ENCODE measurements at regions not wholly inside any gene's neighbourhood (a gene's known extent, or its start where the extent isn't known, plus 50 kb on each side); places are given as distances from the start of the nearest gene placed in this dataset.

DNA sequence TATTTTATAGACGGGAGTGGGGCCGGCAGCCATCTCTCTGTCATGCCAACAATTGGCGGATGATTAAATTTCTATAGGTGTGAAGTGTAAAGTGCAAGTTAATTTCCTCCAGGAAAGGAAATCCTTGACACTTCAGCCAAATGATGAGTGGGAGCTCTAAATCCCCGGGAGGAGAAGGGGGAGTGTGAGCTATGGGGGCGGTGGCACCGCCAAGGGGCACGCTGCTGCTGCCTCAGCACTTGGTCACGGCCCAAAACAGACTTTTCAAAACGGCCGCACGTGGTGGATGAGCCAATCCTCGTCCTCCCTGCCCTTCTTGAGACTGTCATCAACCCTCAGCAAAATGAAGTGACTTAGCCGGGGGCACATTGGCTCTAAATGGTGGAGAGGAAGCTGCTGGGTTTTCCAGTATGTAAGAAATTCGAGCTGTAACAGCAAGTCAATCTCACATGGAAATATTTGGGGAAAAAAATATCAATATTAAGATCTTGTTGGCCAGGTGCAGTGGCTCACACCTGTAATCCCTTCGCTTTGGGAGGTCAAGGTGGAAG lies 200.8 kb downstream of the TFCP2L1 start:
- DNase-seq = no peak
- no peaks in the 10 kb centered on the region for H3K36me3 ChIP-seq
- TF ChIP-seq POLR2AphosphoS5 (IDR thresholded peaks at IDR 0.05) = no peak
- TF ChIP-seq, protein P1, sequence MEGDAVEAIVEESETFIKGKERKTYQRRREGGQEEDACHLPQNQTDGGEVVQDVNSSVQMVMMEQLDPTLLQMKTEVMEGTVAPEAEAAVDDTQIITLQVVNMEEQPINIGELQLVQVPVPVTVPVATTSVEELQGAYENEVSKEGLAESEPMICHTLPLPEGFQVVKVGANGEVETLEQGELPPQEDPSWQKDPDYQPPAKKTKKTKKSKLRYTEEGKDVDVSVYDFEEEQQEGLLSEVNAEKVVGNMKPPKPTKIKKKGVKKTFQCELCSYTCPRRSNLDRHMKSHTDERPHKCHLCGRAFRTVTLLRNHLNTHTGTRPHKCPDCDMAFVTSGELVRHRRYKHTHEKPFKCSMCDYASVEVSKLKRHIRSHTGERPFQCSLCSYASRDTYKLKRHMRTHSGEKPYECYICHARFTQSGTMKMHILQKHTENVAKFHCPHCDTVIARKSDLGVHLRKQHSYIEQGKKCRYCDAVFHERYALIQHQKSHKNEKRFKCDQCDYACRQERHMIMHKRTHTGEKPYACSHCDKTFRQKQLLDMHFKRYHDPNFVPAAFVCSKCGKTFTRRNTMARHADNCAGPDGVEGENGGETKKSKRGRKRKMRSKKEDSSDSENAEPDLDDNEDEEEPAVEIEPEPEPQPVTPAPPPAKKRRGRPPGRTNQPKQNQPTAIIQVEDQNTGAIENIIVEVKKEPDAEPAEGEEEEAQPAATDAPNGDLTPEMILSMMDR (IDR thresholded peaks at IDR 0.05) = no peak
- TF ChIP-seq EP300 (IDR thresholded peaks at IDR 0.05; ENCODE audit: low read depth) = no peak
- TF ChIP-seq POLR2A (IDR thresholded peaks at IDR 0.05) = no peak
- H3K27me3 ChIP-seq = peaks cover 20% of the 10 kb centered on the region
- peaks cover 0 to 4% (median 0%) of the 10 kb centered on the region in 4 donors for H3K4me1 ChIP-seq
- in situ Hi-C loops (cut with MboI; ENCODE audit: low pct_ligation_motif_present in 1 of 4, low pct_unique_long_range_greater_than_20kb in 1 of 4, low sequenced_read_pairs in 3 of 4) = loop anchor here in 3 of 4 donors (5.0 to 25.0 kb wide), 4 partner anchors 278 to 628 kb away; no protein-coding TSS in a partner anchor
- intact Hi-C loops (cut with DNase I; ENCODE audit: low total_unique reads) = loop anchor here (5.0 kb wide), 1 partner anchor 757 kb away; no protein-coding TSS in a partner anchor
- H3K27ac ChIP-seq = no peak overlapping the region
- WGBS, 2 donors (ENCODE audit: low coverage in 1 of 2) = 33 to 57% methylated on average over 5 to 15 of the region's 15 CpGs
- H3K9me3 ChIP-seq = no peaks in the 10 kb centered on the region
- no peak overlapping the region for H3K4me3 ChIP-seq

DNA sequence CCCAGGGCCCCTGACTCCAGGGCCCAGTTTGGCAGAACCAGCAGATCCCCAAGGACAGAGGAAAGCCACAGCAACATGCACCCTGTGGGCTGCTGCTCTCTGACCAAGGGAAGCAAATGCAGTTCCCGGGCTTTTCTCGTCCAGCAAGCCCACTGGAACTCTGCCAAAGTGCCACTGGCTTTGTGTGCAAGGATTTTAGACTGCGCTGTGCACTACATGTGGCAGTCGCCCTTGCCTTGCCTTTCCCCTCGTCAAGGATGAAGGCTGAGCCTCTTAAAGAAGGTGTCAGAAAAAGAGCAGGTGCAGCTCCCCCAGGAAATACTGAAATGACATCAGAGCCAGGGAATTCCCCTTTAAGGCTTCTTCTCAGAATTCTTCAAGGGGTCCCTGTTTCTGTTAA lies 199.2 kb downstream of the TFCP2L1 start:
- Histone ChIP-seq H3K27me3 (peaks cover 20% of the 10 kb centered on the region), H3K9me3 (no peaks in the 10 kb centered on the region), H3K4me3 (no peak overlapping the region), H3K4me1 (no peaks in the 10 kb centered on the region), H3K36me3 (no peaks in the 10 kb centered on the region), H3K27ac (no peak overlapping the region)
- 32 to 77% methylated on average over 2 to 5 of the region's 5 CpGs for WGBS, 2 donors (ENCODE audit: low coverage in 1 of 2)
- intact Hi-C loops (cut with DNase I; ENCODE audit: low total_unique reads) = no loop called here
- in situ Hi-C loops (cut with MboI; ENCODE audit: low pct_ligation_motif_present in 1 of 4, low pct_unique_long_range_greater_than_20kb in 1 of 4, low sequenced_read_pairs in 3 of 4) = loop anchor here in 2 of 4 donors (25.0 kb wide), 2 partner anchors 276 to 626 kb away; no protein-coding TSS in a partner anchor
- no peak for TF ChIP-seq EP300 (IDR thresholded peaks at IDR 0.05; ENCODE audit: low read depth)
- TF ChIP-seq POLR2AphosphoS5 (IDR thresholded peaks at IDR 0.05) = no peak
- TF ChIP-seq, protein P1 (IDR thresholded peaks at IDR 0.05) = no peak
- TF ChIP-seq POLR2A (IDR thresholded peaks at IDR 0.05) = no peak
- DNase-seq = no peak

DNA sequence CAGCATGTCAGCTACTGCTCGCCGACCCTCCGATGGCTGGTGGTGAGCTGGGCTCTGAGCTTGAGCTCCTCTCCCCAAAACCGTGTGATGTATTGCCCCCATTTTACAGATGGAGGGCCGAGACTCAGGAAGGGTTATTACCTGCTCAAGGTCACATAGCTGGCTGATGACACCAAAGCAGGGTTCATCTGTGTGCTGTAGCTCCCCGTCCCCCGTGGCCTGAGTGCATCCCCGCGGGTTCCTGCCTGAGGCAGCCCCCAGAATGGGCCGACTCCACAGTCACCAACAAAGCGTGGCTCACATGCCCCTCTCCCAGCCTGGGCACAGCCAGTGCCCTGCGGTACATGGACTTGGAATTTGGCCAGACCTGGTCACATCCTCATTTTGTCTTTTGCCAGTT lies 198.6 kb downstream of the TFCP2L1 start:
- peaks cover 20% of the 10 kb centered on the region for H3K27me3 ChIP-seq
- no peak overlapping the region for H3K27ac ChIP-seq
- H3K36me3 ChIP-seq = no peaks in the 10 kb centered on the region
- no peaks in the 10 kb centered on the region for H3K9me3 ChIP-seq
- H3K4me1 ChIP-seq = no peaks in the 10 kb centered on the region
- no peak overlapping the region for H3K4me3 ChIP-seq
- intact Hi-C loops (cut with DNase I; ENCODE audit: low total_unique reads) = no loop called here
- no peak for TF ChIP-seq POLR2AphosphoS5 (IDR thresholded peaks at IDR 0.05)
- TF ChIP-seq, protein P1 (IDR thresholded peaks at IDR 0.05) = no peak
- TF ChIP-seq EP300 (IDR thresholded peaks at IDR 0.05; ENCODE audit: low read depth) = no peak
- TF ChIP-seq POLR2A (IDR thresholded peaks at IDR 0.05) = no peak
- DNase-seq = no peak
- in situ Hi-C loops (cut with MboI; ENCODE audit: low pct_ligation_motif_present in 1 of 4, low pct_unique_long_range_greater_than_20kb in 1 of 4, low sequenced_read_pairs in 3 of 4) = loop anchor here in 2 of 4 donors (25.0 kb wide), 2 partner anchors 276 to 626 kb away; no protein-coding TSS in a partner anchor
- WGBS, 2 donors (ENCODE audit: low coverage in 1 of 2) = 89% methylated on average over 11 of the region's 12 CpGs; no CpG with 5 or more reads in 1 of the 2 donors

DNA sequence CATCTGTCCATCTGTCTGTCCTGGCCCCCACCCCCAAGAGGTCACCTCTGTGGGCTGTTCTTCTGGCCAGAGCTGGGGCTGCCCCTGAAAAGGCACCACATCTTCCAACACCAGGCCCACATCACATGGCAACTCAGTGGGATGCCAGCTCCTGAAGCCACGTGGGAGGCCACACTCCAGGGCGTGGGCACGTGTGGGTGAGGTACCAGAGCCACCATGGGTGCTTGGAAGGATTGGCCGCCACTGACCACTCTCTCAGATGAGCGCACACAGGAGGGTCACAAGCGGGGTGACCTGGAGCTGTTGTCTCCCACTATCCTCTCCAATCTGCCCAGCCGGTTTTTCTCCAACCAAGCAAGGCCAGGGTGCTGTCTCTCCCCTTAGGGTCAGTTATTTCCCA lies 197.9 kb downstream of the TFCP2L1 start:
- Histone ChIP-seq H3K36me3 (no peaks in the 10 kb centered on the region), H3K4me1 (no peaks in the 10 kb centered on the region), H3K9me3 (no peaks in the 10 kb centered on the region), H3K4me3 (no peak overlapping the region), H3K27ac (no peak overlapping the region), H3K27me3 (peaks cover 20% of the 10 kb centered on the region)
- WGBS, 2 donors (ENCODE audit: low coverage in 1 of 2) = 60 to 94% methylated on average over 1 to 7 of the region's 7 CpGs
- TF ChIP-seq POLR2AphosphoS5 (IDR thresholded peaks at IDR 0.05) (no peak), POLR2A (IDR thresholded peaks at IDR 0.05) (no peak), EP300 (IDR thresholded peaks at IDR 0.05; ENCODE audit: low read depth) (no peak)
- TF ChIP-seq, protein P1 (IDR thresholded peaks at IDR 0.05) = no peak
- no peak for DNase-seq
- in situ Hi-C loops (cut with MboI; ENCODE audit: low pct_ligation_motif_present in 1 of 4, low pct_unique_long_range_greater_than_20kb in 1 of 4, low sequenced_read_pairs in 3 of 4) (loop anchor here in 2 of 4 donors (25.0 kb wide), 2 partner anchors 275 to 625 kb away; no protein-coding TSS in a partner anchor), intact Hi-C loops (cut with DNase I; ENCODE audit: low total_unique reads) (no loop called here)
